Lung (tissue), 11 donors: ENCODE measurements at regions not wholly inside any gene's neighbourhood (a gene's known extent, or its start where the extent isn't known, plus 50 kb on each side); places are given as distances from the start of the nearest gene placed in this dataset.

Experiments
- ATAC-seq: fragments of 200-7000 bp; cut with Tn5 transposase; one replicate; pipeline ENCODE4 v1.9.1; 2020; ENCODE audit warnings: moderate number of reproducible peaks; ENCODE audit not compliant: insufficient read depth, low FRiP score
- DNase-seq, 3 donors: peaks; one replicate each; pipeline ENCODE4 v3.0.0-alpha.2; 2013 to 2017
- H3K27ac ChIP-seq, 2 donors: one replicate each; pipeline ENCODE4 v1.5.1; 2013; ENCODE audit warnings: mild to moderate bottlenecking in 2 of 2, moderate library complexity in 2 of 2, control low read depth in 1 of 2, inconsistent platforms in 1 of 2, low read depth in 1 of 2, low read length in 1 of 2
- H3K27me3 ChIP-seq, 3 donors: one replicate each; pipeline ENCODE4 v1.5.1; 2013; ENCODE audit warnings: low read length in 2 of 3; ENCODE audit not compliant: control insufficient read depth in 3 of 3, insufficient read depth in 3 of 3
- H3K36me3 ChIP-seq, 4 donors: one replicate each; pipeline ENCODE4 v1.5.1; 2013; ENCODE audit warnings: low read length in 4 of 4, mild to moderate bottlenecking in 1 of 4, moderate library complexity in 1 of 4; ENCODE audit not compliant: control insufficient read depth in 4 of 4, insufficient read depth in 4 of 4
- H3K4me1 ChIP-seq, 5 donors: one replicate each; pipeline ENCODE4 v1.5.1; 2013; ENCODE audit warnings: low read length in 5 of 5, mild to moderate bottlenecking in 2 of 5, moderate library complexity in 1 of 5; ENCODE audit not compliant: control insufficient read depth in 5 of 5, insufficient read depth in 5 of 5
- H3K4me3 ChIP-seq: one replicate; pipeline ENCODE4 v1.5.1; 2013; ENCODE audit warnings: mild to moderate bottlenecking, control low read depth, moderate library complexity
- H3K9ac ChIP-seq, 2 donors: one replicate each; pipeline ENCODE4 v1.5.1; 2013; ENCODE audit warnings: low read length in 2 of 2, control low read depth in 1 of 2; ENCODE audit not compliant: insufficient read depth in 1 of 2
- H3K9me3 ChIP-seq, 4 donors: one replicate each; pipeline ENCODE4 v1.5.1; 2013; ENCODE audit warnings: low read length in 3 of 4, mild to moderate bottlenecking in 1 of 4, moderate library complexity in 1 of 4; ENCODE audit not compliant: control insufficient read depth in 4 of 4, insufficient read depth in 3 of 4
- CTCF ChIP-seq: IDR thresholded peaks from 2 replicates; pipeline ENCODE4 v1.5.1; 2012; ENCODE audit warnings: mild to moderate bottlenecking; ENCODE audit errors: control extremely low read depth, extremely low read depth
- WGBS, 2 donors: extraction: QIAGEN DNeasy Blood & Tissue Kit; methylation state at CpG; one replicate each; pipeline ENCODE4 v1.1.7; 2013; 5-methylcytosine and 5-hydroxymethylcytosine counted together
- donor health status: control.
- donor health status: control.
- donor health status: Bipolar disorder and iron deficiency.
- donor health status: healthy.
- donor health status: DM: yes; HTN: yes; CAD: no.

GRCh38 chr6:85802162-85802561 lies 159.5 kb upstream of the SYNCRIP start:
- TF ChIP-seq CTCF, result no peak
- 48 to 61% methylated on average over 1 of the region's 1 CpG for WGBS, 2 donors
- no peak overlapping the region for H3K4me3 ChIP-seq
- no peaks in the 10 kb centered on the region for H3K9me3 ChIP-seq
- no peak overlapping the region for H3K9ac ChIP-seq
- H3K4me1 ChIP-seq, result peaks cover 0 to 4% (median 0%) of the 10 kb centered on the region in 5 donors
- H3K27ac ChIP-seq, result no peak overlapping the region
- DNase-seq (no peak), ATAC-seq (no peak)
- no peaks in the 10 kb centered on the region for H3K27me3 ChIP-seq
- no peaks in the 10 kb centered on the region for H3K36me3 ChIP-seq

GRCh38 chr6:85798931-85799652 lies 156.4 kb upstream of the SYNCRIP start:
- Histone ChIP-seq H3K27me3 (no peaks in the 10 kb centered on the region), H3K4me1 (peaks cover 0 to 4% (median 0%) of the 10 kb centered on the region in 5 donors), H3K4me3 (no peak overlapping the region), H3K27ac (no peak overlapping the region), H3K36me3 (no peaks in the 10 kb centered on the region), H3K9ac (no peak overlapping the region), H3K9me3 (no peaks in the 10 kb centered on the region)
- ATAC-seq, result no peak
- 68 to 77% methylated on average over 4 of the region's 4 CpGs for WGBS, 2 donors
- no peak for TF ChIP-seq CTCF
- peak in 2 of 3 donors; percentile 42 to 59 for DNase-seq

GRCh38 chr6:85797993-85798392 lies 155.3 kb upstream of the SYNCRIP start:
- H3K4me1 ChIP-seq, result peaks cover 0 to 4% (median 0%) of the 10 kb centered on the region in 5 donors
- DNase-seq (peak; percentile 26 to 45 (median 37)), ATAC-seq (no peak)
- no peak overlapping the region for H3K27ac ChIP-seq
- peaks cover 0 to 3% (median 0%) of the 10 kb centered on the region in 4 donors for H3K9me3 ChIP-seq
- H3K36me3 ChIP-seq, result no peaks in the 10 kb centered on the region
- WGBS, 2 donors, result 51 to 69% methylated on average over 2 of the region's 2 CpGs
- no peak for TF ChIP-seq CTCF
- no peaks in the 10 kb centered on the region for H3K27me3 ChIP-seq
- no peak overlapping the region for H3K9ac ChIP-seq
- no peak overlapping the region for H3K4me3 ChIP-seq

- H3K36me3 ChIP-seq, result no peaks in the 10 kb centered on the region
- H3K9me3 ChIP-seq, result peaks cover 0 to 3% (median under 1%) of the 10 kb centered on the region in 4 donors
- no peak overlapping the region for H3K27ac ChIP-seq
- DNase-seq (no peak), ATAC-seq (no peak)
- H3K4me3 ChIP-seq, result no peak overlapping the region
- no peak overlapping the region for H3K9ac ChIP-seq
- H3K4me1 ChIP-seq, result peaks cover 0 to 4% (median 0%) of the 10 kb centered on the region in 5 donors
- TF ChIP-seq CTCF, result no peak
- no peaks in the 10 kb centered on the region for H3K27me3 ChIP-seq
These were observed 153.3 kb upstream of the SYNCRIP start for GRCh38 chr6:85795945-85796344.
